GM23338 (cell line): ENCODE measurements at regions not wholly inside any gene's neighbourhood (a gene's known extent, or its start where the extent isn't known, plus 50 kb on each side); places are given as distances from the start of the nearest gene placed in this dataset.

Experiments used
- CREB1 ChIP-seq: fragments of 250-450 bp; sonication (Bioruptor Pico); IDR thresholded peaks from 2 replicates; pipeline ENCODE4 v1.5.0; 2020; ENCODE audit warnings: low read depth, mild to moderate bottlenecking, moderate library complexity
- EZH2 ChIP-seq: fragments of 200-600 bp; sonication (generic); IDR thresholded peaks from one replicate; pipeline ENCODE4 v1.8.0; 2017; ENCODE audit warnings: antibody characterized with exemption, mild to moderate bottlenecking, low read depth; ENCODE audit not compliant: unreplicated experiment
- EZH2phosphoT487 ChIP-seq: fragments of 200-600 bp; sonication (generic); IDR thresholded peaks from one replicate; pipeline ENCODE4 v1.8.1; 2018; ENCODE audit warnings: antibody characterized with exemption; ENCODE audit not compliant: unreplicated experiment
- JUNB ChIP-seq: IDR thresholded peaks from one replicate; pipeline ENCODE4 v1.6.1; 2016; ENCODE audit warnings: antibody characterized with exemption; ENCODE audit not compliant: unreplicated experiment
- NANOG ChIP-seq: IDR thresholded peaks from 2 replicates; pipeline ENCODE4 v1.6.1; 2016; ENCODE audit warnings: antibody characterized with exemption, borderline replicate concordance
- POLR2AphosphoS5 ChIP-seq: IDR thresholded peaks from 2 replicates; pipeline ENCODE4 v1.6.1; 2016; ENCODE audit warnings: antibody characterized with exemption, low read depth
- STAT1 ChIP-seq: IDR thresholded peaks from one replicate; pipeline ENCODE4 v1.6.1; 2016; ENCODE audit warnings: antibody characterized with exemption; ENCODE audit not compliant: unreplicated experiment
- ZNF114 ChIP-seq: fragments of 250-450 bp; sonication (Bioruptor Pico); IDR thresholded peaks from 2 replicates; pipeline ENCODE4 v1.5.0; 2020; ENCODE audit warnings: mild to moderate bottlenecking, moderate library complexity
- ZNF331 ChIP-seq: fragments of 250-450 bp; sonication (Bioruptor Pico); IDR thresholded peaks from 2 replicates; pipeline ENCODE4 v1.5.0; 2020; ENCODE audit warnings: low read depth, mild to moderate bottlenecking, moderate library complexity
- TF ChIP-seq, protein P1 (sequence below): IDR thresholded peaks from 2 replicates; pipeline ENCODE4 v1.6.1; 2016; ENCODE audit warnings: antibody characterized with exemption
- TF ChIP-seq, protein P2 (sequence below), 2 experiments: fragments of 200-600 bp in 1 of 2; sonication (generic) in 1 of 2; conservative IDR thresholded peaks; 2 replicates each; pipeline versions ENCODE4 v1.5.1 to v1.6.1; 2016 to 2017; ENCODE audit warnings: antibody characterized with exemption in 2 of 2, low read depth in 2 of 2, mild to moderate bottlenecking in 2 of 2, moderate library complexity in 1 of 2
- TF ChIP-seq, protein P3 (sequence below): IDR thresholded peaks from one replicate; pipeline ENCODE4 v1.6.1; 2018; ENCODE audit warnings: antibody characterized with exemption; ENCODE audit not compliant: unreplicated experiment
- TF ChIP-seq, protein P4 (sequence below): fragments of 250-450 bp; sonication (Bioruptor Pico); IDR thresholded peaks from 2 replicates; pipeline ENCODE4 v1.5.0; 2020; ENCODE audit warnings: mild to moderate bottlenecking, moderate library complexity

DNA sequence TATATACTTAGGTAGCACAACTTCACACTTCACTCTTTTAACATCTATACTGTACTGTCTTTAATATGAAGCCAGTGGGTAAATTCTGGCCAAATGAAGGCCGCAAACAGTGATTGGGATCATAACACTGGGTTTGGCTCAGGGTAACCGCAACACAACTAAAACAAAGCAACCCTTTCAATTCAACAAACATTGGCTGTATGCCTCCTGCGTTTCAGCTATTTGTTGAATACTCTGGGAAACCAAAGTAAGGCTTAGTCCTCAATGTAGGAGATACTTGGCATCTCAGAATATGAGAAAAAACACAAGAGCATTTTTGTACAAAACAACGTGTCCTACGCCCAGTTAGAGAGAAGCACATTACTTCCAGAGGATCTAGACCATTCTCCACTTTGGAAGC lies 693.3 kb upstream of the KLHL29 start:
- TF ChIP-seq, protein P1, sequence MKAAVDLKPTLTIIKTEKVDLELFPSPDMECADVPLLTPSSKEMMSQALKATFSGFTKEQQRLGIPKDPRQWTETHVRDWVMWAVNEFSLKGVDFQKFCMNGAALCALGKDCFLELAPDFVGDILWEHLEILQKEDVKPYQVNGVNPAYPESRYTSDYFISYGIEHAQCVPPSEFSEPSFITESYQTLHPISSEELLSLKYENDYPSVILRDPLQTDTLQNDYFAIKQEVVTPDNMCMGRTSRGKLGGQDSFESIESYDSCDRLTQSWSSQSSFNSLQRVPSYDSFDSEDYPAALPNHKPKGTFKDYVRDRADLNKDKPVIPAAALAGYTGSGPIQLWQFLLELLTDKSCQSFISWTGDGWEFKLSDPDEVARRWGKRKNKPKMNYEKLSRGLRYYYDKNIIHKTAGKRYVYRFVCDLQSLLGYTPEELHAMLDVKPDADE, result no peak
- TF ChIP-seq, protein P2, sequence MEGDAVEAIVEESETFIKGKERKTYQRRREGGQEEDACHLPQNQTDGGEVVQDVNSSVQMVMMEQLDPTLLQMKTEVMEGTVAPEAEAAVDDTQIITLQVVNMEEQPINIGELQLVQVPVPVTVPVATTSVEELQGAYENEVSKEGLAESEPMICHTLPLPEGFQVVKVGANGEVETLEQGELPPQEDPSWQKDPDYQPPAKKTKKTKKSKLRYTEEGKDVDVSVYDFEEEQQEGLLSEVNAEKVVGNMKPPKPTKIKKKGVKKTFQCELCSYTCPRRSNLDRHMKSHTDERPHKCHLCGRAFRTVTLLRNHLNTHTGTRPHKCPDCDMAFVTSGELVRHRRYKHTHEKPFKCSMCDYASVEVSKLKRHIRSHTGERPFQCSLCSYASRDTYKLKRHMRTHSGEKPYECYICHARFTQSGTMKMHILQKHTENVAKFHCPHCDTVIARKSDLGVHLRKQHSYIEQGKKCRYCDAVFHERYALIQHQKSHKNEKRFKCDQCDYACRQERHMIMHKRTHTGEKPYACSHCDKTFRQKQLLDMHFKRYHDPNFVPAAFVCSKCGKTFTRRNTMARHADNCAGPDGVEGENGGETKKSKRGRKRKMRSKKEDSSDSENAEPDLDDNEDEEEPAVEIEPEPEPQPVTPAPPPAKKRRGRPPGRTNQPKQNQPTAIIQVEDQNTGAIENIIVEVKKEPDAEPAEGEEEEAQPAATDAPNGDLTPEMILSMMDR (conservative IDR thresholded peaks at IDR 0.05; ENCODE audit: low read depth in 2 of 2), result no peak
- TF ChIP-seq CREB1 (no peak), EZH2phosphoT487 (no peak), STAT1 (no peak), POLR2AphosphoS5 (no peak), ZNF114 (no peak), ZNF331 (CRISPR knock-in tag) (no peak), NANOG (no peak), EZH2 (no peak), JUNB (no peak)
- TF ChIP-seq, protein P3, sequence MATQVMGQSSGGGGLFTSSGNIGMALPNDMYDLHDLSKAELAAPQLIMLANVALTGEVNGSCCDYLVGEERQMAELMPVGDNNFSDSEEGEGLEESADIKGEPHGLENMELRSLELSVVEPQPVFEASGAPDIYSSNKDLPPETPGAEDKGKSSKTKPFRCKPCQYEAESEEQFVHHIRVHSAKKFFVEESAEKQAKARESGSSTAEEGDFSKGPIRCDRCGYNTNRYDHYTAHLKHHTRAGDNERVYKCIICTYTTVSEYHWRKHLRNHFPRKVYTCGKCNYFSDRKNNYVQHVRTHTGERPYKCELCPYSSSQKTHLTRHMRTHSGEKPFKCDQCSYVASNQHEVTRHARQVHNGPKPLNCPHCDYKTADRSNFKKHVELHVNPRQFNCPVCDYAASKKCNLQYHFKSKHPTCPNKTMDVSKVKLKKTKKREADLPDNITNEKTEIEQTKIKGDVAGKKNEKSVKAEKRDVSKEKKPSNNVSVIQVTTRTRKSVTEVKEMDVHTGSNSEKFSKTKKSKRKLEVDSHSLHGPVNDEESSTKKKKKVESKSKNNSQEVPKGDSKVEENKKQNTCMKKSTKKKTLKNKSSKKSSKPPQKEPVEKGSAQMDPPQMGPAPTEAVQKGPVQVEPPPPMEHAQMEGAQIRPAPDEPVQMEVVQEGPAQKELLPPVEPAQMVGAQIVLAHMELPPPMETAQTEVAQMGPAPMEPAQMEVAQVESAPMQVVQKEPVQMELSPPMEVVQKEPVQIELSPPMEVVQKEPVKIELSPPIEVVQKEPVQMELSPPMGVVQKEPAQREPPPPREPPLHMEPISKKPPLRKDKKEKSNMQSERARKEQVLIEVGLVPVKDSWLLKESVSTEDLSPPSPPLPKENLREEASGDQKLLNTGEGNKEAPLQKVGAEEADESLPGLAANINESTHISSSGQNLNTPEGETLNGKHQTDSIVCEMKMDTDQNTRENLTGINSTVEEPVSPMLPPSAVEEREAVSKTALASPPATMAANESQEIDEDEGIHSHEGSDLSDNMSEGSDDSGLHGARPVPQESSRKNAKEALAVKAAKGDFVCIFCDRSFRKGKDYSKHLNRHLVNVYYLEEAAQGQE, result no peak
- TF ChIP-seq, protein P4, sequence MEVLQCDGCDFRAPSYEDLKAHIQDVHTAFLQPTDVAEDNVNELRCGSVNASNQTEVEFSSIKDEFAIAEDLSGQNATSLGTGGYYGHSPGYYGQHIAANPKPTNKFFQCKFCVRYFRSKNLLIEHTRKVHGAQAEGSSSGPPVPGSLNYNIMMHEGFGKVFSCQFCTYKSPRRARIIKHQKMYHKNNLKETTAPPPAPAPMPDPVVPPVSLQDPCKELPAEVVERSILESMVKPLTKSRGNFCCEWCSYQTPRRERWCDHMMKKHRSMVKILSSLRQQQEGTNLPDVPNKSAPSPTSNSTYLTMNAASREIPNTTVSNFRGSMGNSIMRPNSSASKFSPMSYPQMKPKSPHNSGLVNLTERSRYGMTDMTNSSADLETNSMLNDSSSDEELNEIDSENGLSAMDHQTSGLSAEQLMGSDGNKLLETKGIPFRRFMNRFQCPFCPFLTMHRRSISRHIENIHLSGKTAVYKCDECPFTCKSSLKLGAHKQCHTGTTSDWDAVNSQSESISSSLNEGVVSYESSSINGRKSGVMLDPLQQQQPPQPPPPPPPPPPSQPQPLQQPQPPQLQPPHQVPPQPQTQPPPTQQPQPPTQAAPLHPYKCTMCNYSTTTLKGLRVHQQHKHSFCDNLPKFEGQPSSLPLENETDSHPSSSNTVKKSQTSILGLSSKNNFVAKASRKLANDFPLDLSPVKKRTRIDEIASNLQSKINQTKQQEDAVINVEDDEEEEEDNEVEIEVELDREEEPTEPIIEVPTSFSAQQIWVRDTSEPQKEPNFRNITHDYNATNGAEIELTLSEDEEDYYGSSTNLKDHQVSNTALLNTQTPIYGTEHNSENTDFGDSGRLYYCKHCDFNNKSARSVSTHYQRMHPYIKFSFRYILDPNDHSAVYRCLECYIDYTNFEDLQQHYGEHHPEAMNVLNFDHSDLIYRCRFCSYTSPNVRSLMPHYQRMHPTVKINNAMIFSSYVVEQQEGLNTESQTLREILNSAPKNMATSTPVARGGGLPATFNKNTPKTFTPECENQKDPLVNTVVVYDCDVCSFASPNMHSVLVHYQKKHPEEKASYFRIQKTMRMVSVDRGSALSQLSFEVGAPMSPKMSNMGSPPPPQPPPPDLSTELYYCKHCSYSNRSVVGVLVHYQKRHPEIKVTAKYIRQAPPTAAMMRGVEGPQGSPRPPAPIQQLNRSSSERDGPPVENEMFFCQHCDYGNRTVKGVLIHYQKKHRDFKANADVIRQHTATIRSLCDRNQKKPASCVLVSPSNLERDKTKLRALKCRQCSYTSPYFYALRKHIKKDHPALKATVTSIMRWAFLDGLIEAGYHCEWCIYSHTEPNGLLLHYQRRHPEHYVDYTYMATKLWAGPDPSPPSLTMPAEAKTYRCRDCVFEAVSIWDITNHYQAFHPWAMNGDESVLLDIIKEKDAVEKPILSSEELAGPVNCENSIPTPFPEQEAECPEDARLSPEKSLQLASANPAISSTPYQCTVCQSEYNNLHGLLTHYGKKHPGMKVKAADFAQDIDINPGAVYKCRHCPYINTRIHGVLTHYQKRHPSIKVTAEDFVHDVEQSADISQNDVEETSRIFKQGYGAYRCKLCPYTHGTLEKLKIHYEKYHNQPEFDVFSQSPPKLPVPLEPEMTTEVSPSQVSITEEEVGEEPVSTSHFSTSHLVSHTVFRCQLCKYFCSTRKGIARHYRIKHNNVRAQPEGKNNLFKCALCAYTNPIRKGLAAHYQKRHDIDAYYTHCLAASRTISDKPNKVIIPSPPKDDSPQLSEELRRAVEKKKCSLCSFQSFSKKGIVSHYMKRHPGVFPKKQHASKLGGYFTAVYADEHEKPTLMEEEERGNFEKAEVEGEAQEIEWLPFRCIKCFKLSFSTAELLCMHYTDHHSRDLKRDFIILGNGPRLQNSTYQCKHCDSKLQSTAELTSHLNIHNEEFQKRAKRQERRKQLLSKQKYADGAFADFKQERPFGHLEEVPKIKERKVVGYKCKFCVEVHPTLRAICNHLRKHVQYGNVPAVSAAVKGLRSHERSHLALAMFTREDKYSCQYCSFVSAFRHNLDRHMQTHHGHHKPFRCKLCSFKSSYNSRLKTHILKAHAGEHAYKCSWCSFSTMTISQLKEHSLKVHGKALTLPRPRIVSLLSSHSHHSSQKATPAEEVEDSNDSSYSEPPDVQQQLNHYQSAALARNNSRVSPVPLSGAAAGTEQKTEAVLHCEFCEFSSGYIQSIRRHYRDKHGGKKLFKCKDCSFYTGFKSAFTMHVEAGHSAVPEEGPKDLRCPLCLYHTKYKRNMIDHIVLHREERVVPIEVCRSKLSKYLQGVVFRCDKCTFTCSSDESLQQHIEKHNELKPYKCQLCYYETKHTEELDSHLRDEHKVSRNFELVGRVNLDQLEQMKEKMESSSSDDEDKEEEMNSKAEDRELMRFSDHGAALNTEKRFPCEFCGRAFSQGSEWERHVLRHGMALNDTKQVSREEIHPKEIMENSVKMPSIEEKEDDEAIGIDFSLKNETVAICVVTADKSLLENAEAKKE, result no peak
